H1 (cell line): ENCODE measurements at regions not wholly inside any gene's neighbourhood (a gene's known extent, or its start where the extent isn't known, plus 50 kb on each side); places are given as distances from the start of the nearest gene placed in this dataset.

ENCODE experiments used
- SRF ChIP-seq: IDR thresholded peaks from 2 replicates; pipeline ENCODE4 v1.6.1; 2011; ENCODE audit warnings: mild to moderate bottlenecking, low read depth, low read length, moderate library complexity
- TF ChIP-seq, protein P1 (sequence below), 3 experiments: IDR thresholded peaks; 1 replicate in 2 of 3; 2 replicates in 1 of 3; pipeline versions ENCODE4 v1.5.1 to v1.6.1; 2011; ENCODE audit warnings: low read length in 3 of 3, mild to moderate bottlenecking in 3 of 3, inconsistent platforms in 2 of 3, low read depth in 1 of 3, moderate library complexity in 1 of 3; ENCODE audit not compliant: insufficient read depth in 1 of 3; ENCODE audit errors: control extremely low read depth in 1 of 3

DNA sequence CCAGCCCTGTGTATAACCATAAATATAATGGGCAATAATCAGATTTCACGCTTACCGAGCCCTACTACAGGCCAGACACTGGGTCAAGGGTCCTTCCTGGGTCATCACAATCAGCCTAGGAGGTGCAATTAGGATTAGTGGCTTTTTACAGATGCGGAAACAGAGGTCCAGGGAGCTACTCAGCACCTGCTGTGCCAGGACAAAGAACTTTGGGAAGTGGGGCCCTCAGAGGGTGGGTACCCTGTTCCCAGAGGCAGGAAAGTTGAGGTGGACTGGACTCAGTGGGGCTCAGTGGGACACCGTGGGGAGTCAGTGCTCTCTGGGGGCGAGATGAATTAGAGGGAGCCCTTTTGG lies 77.2 kb downstream of the CEBPB start:
- TF ChIP-seq, protein P1, sequence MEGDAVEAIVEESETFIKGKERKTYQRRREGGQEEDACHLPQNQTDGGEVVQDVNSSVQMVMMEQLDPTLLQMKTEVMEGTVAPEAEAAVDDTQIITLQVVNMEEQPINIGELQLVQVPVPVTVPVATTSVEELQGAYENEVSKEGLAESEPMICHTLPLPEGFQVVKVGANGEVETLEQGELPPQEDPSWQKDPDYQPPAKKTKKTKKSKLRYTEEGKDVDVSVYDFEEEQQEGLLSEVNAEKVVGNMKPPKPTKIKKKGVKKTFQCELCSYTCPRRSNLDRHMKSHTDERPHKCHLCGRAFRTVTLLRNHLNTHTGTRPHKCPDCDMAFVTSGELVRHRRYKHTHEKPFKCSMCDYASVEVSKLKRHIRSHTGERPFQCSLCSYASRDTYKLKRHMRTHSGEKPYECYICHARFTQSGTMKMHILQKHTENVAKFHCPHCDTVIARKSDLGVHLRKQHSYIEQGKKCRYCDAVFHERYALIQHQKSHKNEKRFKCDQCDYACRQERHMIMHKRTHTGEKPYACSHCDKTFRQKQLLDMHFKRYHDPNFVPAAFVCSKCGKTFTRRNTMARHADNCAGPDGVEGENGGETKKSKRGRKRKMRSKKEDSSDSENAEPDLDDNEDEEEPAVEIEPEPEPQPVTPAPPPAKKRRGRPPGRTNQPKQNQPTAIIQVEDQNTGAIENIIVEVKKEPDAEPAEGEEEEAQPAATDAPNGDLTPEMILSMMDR (IDR thresholded peaks at IDR 0.05; ENCODE audit: control extremely low read depth in 1 of 3, insufficient read depth in 1 of 3, low read depth in 1 of 3, low read length in 3 of 3), result no peak
- no peak for TF ChIP-seq SRF
